Activated T-helper 2 cell treated with anti-CD3 and anti-CD28 coated beads, Interferon-gamma antibody, Interleukin-2, Interleukin-4, amounts not matched to agents 10 μg/mL and 5 μg/mL and 100 μg/mL, durations not matched to agents 14 hours and 24 hours and 36 hours (primary cell): ENCODE measurements at regions not wholly inside any gene's neighbourhood (a gene's known extent, or its start where the extent isn't known, plus 50 kb on each side); places are given as distances from the start of the nearest gene placed in this dataset.
"Not testable (repeated sequence)": the region's sequence is repeated elsewhere in the genome, so short reads cannot be mapped to it uniquely, and the experiment has no call there.

Source experiments
- DNase-seq: peaks from one replicate; pipeline ENCODE4 v3.0.0; 2021; ENCODE audit warnings: low spot score
- H3K27ac Mint-ChIP-seq: one replicate; pipeline ENCODE4 v1.8.0; 2021; ENCODE audit warnings: mixed read lengths
- H3K27me3 Mint-ChIP-seq: one replicate; pipeline ENCODE4 v1.8.0; 2021; ENCODE audit warnings: low read depth, mixed read lengths
- H3K36me3 Mint-ChIP-seq: one replicate; pipeline ENCODE4 v1.8.0; 2021; ENCODE audit warnings: low read depth, mixed read lengths
- H3K4me1 Mint-ChIP-seq: one replicate; pipeline ENCODE4 v1.8.0; 2021; ENCODE audit warnings: low read depth, mixed read lengths
- H3K4me3 Mint-ChIP-seq: one replicate; pipeline ENCODE4 v1.8.0; 2021; ENCODE audit warnings: low read depth, mild to moderate bottlenecking, moderate library complexity, mixed read lengths
- H3K9me3 Mint-ChIP-seq: one replicate; pipeline ENCODE4 v1.8.0; 2021; ENCODE audit warnings: mixed read lengths
- intact Hi-C: fragments of 100-400 bp; cut with micrococcal nuclease; formaldehyde crosslinking; loops from one replicate; pipeline ENCODE4 v1.15.1; 2023

GRCh38 chr15:20248434-20248833 lies 293.2 kb downstream of the GOLGA6L6 start:
- H3K36me3 Mint-ChIP-seq, intact Hi-C loops: not testable (repeated sequence)

GRCh38 chr15:20247137-20247536 lies 294.5 kb downstream of the GOLGA6L6 start:
- DNase-seq, H3K9me3 Mint-ChIP-seq, intact Hi-C loops, H3K27me3 Mint-ChIP-seq, H3K36me3 Mint-ChIP-seq, H3K4me3 Mint-ChIP-seq, H3K27ac Mint-ChIP-seq, H3K4me1 Mint-ChIP-seq: not testable (repeated sequence)

More at GRCh38 chr15:20248434-20248833, 293.2 kb downstream of the GOLGA6L6 start:
- not testable (repeated sequence) for H3K27me3 Mint-ChIP-seq, H3K27ac Mint-ChIP-seq, H3K4me1 Mint-ChIP-seq, DNase-seq, H3K9me3 Mint-ChIP-seq, H3K4me3 Mint-ChIP-seq

- not testable (repeated sequence) for H3K27me3 Mint-ChIP-seq, H3K9me3 Mint-ChIP-seq, H3K27ac Mint-ChIP-seq
Observed at GRCh38 chr15:20246624-20247023, 295.0 kb downstream of the GOLGA6L6 start.

DNA sequence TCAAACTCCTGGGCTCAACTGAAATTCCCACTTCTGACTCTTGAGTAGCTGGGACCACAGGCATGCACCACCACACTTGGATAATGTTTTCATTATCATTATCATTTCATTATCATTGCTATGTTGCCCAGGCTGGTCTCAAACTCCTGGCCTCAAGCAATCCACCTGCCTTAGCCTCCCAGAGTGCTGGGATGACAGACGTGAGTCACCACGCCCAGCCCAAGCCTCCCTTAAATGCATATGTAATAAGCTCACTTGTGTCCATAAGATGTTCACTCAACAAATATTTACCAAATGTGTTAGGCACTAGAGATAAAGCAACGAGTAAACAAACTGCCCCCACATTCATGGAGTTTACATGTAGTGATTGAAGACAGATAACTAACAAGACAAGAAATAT lies 295.7 kb downstream of the GOLGA6L6 start:
- H3K9me3 Mint-ChIP-seq, H3K27me3 Mint-ChIP-seq, H3K4me1 Mint-ChIP-seq, H3K27ac Mint-ChIP-seq, intact Hi-C loops, H3K4me3 Mint-ChIP-seq, H3K36me3 Mint-ChIP-seq, DNase-seq: not testable (repeated sequence)

More at GRCh38 chr15:20246624-20247023, 295.0 kb downstream of the GOLGA6L6 start:
- H3K4me1 Mint-ChIP-seq, intact Hi-C loops, H3K36me3 Mint-ChIP-seq, DNase-seq, H3K4me3 Mint-ChIP-seq: not testable (repeated sequence)

GRCh38 chr15:20244792-20245191 lies 296.8 kb downstream of the GOLGA6L6 start:
- H3K9me3 Mint-ChIP-seq, H3K27me3 Mint-ChIP-seq, H3K27ac Mint-ChIP-seq, DNase-seq, H3K4me3 Mint-ChIP-seq, H3K4me1 Mint-ChIP-seq, H3K36me3 Mint-ChIP-seq, intact Hi-C loops: not testable (repeated sequence)

GRCh38 chr15:20243486-20244240 lies 297.9 kb downstream of the GOLGA6L6 start:
- H3K36me3 Mint-ChIP-seq, intact Hi-C loops, H3K9me3 Mint-ChIP-seq, H3K27ac Mint-ChIP-seq, DNase-seq, H3K4me3 Mint-ChIP-seq, H3K27me3 Mint-ChIP-seq, H3K4me1 Mint-ChIP-seq: not testable (repeated sequence)

GRCh38 chr15:20240366-20240917 lies 301.2 kb downstream of the GOLGA6L6 start:
- H3K4me1 Mint-ChIP-seq, H3K9me3 Mint-ChIP-seq, intact Hi-C loops, H3K27ac Mint-ChIP-seq, DNase-seq, H3K27me3 Mint-ChIP-seq, H3K4me3 Mint-ChIP-seq, H3K36me3 Mint-ChIP-seq: not testable (repeated sequence)

DNA sequence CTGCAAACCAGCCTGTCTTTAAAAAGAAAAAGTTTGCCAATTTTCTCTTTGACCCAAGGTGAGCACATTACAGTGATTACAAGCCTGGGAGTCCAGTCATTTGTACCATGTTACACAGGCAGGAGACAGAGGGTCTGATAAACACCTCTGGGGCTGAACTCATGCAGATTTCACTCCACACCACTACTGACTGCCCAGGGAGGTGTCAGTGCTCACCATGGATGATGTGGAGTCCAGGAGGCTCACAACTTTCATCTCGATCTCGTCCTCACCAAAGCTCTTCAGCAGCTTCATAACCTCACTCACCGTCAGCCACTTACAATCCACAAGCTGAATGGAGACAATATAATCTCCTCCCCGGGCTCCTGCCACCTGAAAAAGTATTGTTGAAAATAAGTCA lies 302.4 kb downstream of the GOLGA6L6 start:
- DNase-seq, H3K9me3 Mint-ChIP-seq, H3K27ac Mint-ChIP-seq, intact Hi-C loops, H3K27me3 Mint-ChIP-seq, H3K4me1 Mint-ChIP-seq, H3K4me3 Mint-ChIP-seq, H3K36me3 Mint-ChIP-seq: not testable (repeated sequence)

DNA sequence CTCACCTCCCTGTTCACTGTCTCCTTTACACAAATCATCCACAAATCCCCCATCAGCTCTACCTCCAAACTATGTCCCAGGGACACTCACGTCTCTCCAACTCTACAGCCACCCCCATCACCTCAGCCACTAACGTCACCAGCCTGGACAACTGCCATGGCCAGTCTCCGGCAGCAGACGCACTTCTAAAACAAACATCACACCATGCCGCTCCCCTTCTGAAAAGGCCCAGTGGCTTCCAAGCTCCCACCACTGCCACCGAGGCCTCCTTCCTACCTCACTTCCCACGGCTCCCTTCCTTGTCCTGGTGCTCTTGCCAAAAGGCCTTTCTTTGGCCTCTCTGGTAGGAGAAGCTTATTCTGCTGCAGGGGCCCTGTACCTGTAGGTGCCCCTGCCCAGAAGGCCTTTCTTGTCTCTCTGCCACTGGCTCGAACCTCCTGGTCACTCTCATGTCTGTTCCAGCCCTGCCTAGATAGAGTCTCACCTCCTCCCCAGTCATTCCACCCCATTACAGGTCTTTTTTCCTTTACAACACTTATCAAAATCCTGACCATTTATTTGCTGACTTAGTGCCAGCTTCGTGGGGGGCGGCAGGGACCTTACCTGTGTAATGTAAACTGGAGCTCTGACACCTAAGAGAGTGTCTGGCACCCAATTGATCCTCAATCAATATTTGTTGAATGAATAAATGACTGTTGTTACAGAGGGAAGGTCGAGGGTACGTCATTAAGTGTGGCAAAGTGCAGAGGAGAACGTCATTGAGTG lies 304.2 kb downstream of the GOLGA6L6 start:
- intact Hi-C loops, result not testable (repeated sequence)

GRCh38 chr15:20235728-20236127 lies 305.9 kb downstream of the GOLGA6L6 start:
- H3K4me1 Mint-ChIP-seq, H3K4me3 Mint-ChIP-seq, DNase-seq, H3K27me3 Mint-ChIP-seq, intact Hi-C loops, H3K9me3 Mint-ChIP-seq, H3K27ac Mint-ChIP-seq, H3K36me3 Mint-ChIP-seq: not testable (repeated sequence)

More for the DNA sequence above, 304.2 kb downstream of the GOLGA6L6 start:
- H3K27me3 Mint-ChIP-seq, H3K27ac Mint-ChIP-seq, H3K36me3 Mint-ChIP-seq, H3K4me3 Mint-ChIP-seq, H3K9me3 Mint-ChIP-seq, DNase-seq, H3K4me1 Mint-ChIP-seq: not testable (repeated sequence)

DNA sequence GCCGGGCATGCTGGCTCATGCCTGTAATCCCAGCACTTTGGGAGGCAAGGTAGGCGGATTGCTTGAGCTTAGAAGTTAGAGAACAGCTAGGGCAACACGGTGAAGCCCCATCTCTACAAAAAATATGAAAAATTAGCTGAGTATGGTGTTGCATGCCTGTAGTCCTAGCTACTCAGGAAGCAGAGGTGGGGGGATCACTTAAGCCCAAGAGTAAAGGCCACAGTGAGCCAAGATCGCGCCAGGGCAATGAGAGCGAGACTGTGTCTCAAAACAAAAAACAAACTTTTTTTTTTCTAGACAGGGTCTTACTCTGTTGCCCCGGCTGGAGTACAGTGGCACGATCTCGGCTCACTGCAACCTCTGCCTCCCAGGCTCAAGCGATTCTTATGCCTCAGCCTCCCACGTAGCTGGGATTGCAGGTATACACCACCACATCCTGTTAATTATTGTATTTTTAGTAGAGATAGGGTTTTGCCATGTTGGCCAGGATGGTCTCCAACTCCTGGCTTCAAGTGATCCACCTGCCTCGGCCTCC lies 307.5 kb downstream of the GOLGA6L6 start:
- H3K4me1 Mint-ChIP-seq, H3K4me3 Mint-ChIP-seq, intact Hi-C loops, DNase-seq, H3K36me3 Mint-ChIP-seq, H3K9me3 Mint-ChIP-seq, H3K27ac Mint-ChIP-seq, H3K27me3 Mint-ChIP-seq: not testable (repeated sequence)

DNA sequence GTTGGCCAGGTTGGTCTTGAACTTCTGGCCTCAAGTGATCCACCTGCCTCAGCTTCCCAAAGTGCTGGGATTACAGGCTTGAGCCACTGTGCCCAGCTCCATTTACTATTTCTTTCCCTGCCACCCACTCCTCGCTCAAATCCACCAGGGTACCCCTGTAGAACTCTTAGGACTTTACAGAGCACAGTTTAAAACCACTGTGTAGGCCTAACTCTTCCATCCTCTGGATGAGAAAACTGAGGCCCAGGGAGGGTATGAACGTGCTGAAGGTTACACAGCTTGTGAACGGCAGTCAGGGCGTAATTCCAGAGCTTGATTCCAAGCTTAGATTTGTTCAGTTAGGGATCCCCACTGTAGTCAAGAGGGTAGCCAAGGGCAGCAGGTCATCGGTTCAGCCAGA lies 309.1 kb downstream of the GOLGA6L6 start:
- H3K9me3 Mint-ChIP-seq, H3K4me3 Mint-ChIP-seq, intact Hi-C loops, H3K36me3 Mint-ChIP-seq, H3K27me3 Mint-ChIP-seq, H3K27ac Mint-ChIP-seq, H3K4me1 Mint-ChIP-seq, DNase-seq: not testable (repeated sequence)

DNA sequence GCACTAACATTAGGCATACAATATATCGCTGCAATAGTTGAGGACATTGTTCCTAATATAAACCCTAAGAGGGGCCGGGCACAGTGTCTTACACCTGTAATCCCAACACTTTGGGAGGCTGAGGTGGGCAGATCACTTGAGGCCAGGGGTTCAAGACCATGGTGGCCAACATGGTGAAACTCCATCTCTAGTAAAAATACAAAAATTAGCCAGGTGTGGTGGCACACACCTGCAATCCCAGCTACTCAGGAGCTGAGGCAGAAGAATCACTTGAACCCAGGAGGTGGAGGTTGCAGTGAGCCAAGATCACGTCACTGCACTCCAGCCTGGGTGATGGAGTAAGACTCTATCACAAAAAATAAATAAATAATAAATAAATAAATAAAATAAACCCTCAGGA lies 310.9 kb downstream of the GOLGA6L6 start:
- intact Hi-C loops, H3K27ac Mint-ChIP-seq, H3K27me3 Mint-ChIP-seq, H3K36me3 Mint-ChIP-seq, DNase-seq, H3K4me3 Mint-ChIP-seq, H3K9me3 Mint-ChIP-seq, H3K4me1 Mint-ChIP-seq: not testable (repeated sequence)
